ENCODE measurements at regions not wholly inside any gene's neighbourhood (a gene's known extent, or its start where the extent isn't known, plus 50 kb on each side); places are given as distances from the start of the nearest gene placed in this dataset.

DNA sequence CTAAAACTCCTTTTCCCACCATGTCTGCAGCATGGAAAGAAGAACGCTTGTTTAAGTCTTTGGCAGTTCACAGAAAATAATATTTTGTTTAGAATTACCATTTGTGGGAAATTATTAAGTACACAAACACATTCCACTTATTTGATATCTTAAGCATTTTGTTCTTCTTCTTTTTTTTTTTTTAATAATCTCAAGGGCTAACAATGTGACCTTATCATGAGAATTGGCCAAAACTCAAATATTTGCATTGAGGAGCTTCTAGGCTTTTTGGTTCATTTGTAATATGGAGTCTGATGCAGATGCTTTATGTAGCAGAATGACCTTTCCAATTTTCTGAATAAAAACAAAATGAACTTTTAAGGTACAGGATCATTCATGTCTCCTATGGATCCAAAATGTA, 555.0 kb downstream of the ZEB2 start:
- H4K20me1 ChIP-seq (ENCODE audit: low read depth, low read length) = no peaks in the 10 kb centered on the region
- H3K27me3 ChIP-seq (ENCODE audit: low read length) = no peaks in the 10 kb centered on the region
- H3K27ac ChIP-seq (ENCODE audit: low read depth, low read length) = no peak overlapping the region
- no peaks in the 10 kb centered on the region for H3K79me2 ChIP-seq (ENCODE audit: insufficient read depth, low read length)
- H3K9me3 ChIP-seq (ENCODE audit: insufficient read depth, low read length) = no peaks in the 10 kb centered on the region
- no peak overlapping the region for H3K9ac ChIP-seq (ENCODE audit: low read length)
- no peak for TF ChIP-seq EZH2phosphoT487 (conservative IDR thresholded peaks at IDR 0.05; ENCODE audit: low read length)
- no peaks in the 10 kb centered on the region for H3F3A ChIP-seq (ENCODE audit: insufficient read depth)
- no peak overlapping the region for H3K4me3 ChIP-seq (ENCODE audit: insufficient read depth, low read length, poor library complexity, severe bottlenecking)
- H3K9me2 ChIP-seq (replicated peaks; ENCODE audit: insufficient read depth, low read length) = no peaks in the 10 kb centered on the region
- H3K36me3 ChIP-seq (ENCODE audit: low read length) = no peaks in the 10 kb centered on the region
- H3K4me2 ChIP-seq (ENCODE audit: low read depth, low read length, poor library complexity, severe bottlenecking) = no peak overlapping the region
- H2AFZ ChIP-seq (ENCODE audit: low read depth, low read length, severe bottlenecking) = no peak overlapping the region

DNA sequence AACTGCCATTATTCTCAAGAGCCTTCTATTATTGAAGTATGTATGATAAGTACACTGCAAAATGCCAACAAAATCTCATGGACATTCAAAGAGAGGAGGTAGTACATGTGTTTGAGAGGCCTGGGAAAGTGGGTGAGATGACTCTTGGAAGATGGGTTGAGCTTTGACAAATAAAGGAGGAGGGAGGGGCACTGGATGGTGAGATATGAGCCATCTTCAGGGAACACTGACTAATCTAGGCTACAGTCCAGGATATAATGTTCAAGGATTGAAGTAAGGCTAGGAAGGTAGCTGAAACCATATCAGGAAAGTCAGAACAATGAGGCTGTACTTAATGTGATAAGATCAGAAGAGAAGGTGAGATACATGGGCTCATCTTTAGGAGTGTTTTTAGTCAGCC, 559.7 kb downstream of the ZEB2 start:
- no peaks in the 10 kb centered on the region for H3K9me3 ChIP-seq (ENCODE audit: insufficient read depth, low read length)
- H2AFZ ChIP-seq (ENCODE audit: low read depth, low read length, severe bottlenecking) = no peak overlapping the region
- TF ChIP-seq EZH2phosphoT487 (conservative IDR thresholded peaks at IDR 0.05; ENCODE audit: low read length) = no peak
- TF ChIP-seq, protein P1, sequence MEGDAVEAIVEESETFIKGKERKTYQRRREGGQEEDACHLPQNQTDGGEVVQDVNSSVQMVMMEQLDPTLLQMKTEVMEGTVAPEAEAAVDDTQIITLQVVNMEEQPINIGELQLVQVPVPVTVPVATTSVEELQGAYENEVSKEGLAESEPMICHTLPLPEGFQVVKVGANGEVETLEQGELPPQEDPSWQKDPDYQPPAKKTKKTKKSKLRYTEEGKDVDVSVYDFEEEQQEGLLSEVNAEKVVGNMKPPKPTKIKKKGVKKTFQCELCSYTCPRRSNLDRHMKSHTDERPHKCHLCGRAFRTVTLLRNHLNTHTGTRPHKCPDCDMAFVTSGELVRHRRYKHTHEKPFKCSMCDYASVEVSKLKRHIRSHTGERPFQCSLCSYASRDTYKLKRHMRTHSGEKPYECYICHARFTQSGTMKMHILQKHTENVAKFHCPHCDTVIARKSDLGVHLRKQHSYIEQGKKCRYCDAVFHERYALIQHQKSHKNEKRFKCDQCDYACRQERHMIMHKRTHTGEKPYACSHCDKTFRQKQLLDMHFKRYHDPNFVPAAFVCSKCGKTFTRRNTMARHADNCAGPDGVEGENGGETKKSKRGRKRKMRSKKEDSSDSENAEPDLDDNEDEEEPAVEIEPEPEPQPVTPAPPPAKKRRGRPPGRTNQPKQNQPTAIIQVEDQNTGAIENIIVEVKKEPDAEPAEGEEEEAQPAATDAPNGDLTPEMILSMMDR (IDR thresholded peaks at IDR 0.05; ENCODE audit: insufficient read depth, low read length, poor library complexity, severe bottlenecking) = no peak
- no peaks in the 10 kb centered on the region for H3K36me3 ChIP-seq (ENCODE audit: low read length)
- H3F3A ChIP-seq (ENCODE audit: insufficient read depth) = no peaks in the 10 kb centered on the region
- no peak overlapping the region for H3K4me2 ChIP-seq (ENCODE audit: low read depth, low read length, poor library complexity, severe bottlenecking)
- H3K27me3 ChIP-seq (ENCODE audit: low read length) = no peaks in the 10 kb centered on the region
- H3K9me2 ChIP-seq (replicated peaks; ENCODE audit: insufficient read depth, low read length) = no peaks in the 10 kb centered on the region
- H3K4me3 ChIP-seq (ENCODE audit: insufficient read depth, low read length, poor library complexity, severe bottlenecking) = no peak overlapping the region
- H3K79me2 ChIP-seq (ENCODE audit: insufficient read depth, low read length) = no peaks in the 10 kb centered on the region
- no peaks in the 10 kb centered on the region for H4K20me1 ChIP-seq (ENCODE audit: low read depth, low read length)
- H3K9ac ChIP-seq (ENCODE audit: low read length) = no peak overlapping the region
- H3K27ac ChIP-seq (ENCODE audit: low read depth, low read length) = no peak overlapping the region

DNA sequence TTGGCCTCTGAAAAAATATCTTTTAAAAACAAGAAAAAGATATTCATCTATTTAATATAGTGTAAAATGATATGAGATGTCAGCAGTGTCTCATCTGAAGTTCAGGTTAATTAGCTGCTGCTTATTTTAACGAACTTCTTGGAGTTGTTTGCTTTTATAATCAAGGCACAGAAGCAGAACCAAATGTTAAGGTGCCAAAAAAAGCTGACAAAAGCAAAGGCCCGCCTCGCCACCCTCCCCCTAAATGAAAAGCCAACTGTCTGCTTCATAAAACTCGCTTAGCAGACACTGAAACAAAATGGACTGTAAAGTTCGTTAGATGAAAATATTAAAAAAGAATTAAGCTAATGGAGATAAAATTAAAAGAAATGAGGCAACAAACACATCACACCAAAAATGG, 562.6 kb downstream of the ZEB2 start:
- H3K9me2 ChIP-seq (replicated peaks; ENCODE audit: insufficient read depth, low read length) = no peaks in the 10 kb centered on the region
- no peak overlapping the region for H3K4me3 ChIP-seq (ENCODE audit: insufficient read depth, low read length, poor library complexity, severe bottlenecking)
- no peak overlapping the region for H2AFZ ChIP-seq (ENCODE audit: low read depth, low read length, severe bottlenecking)
- no peaks in the 10 kb centered on the region for H3F3A ChIP-seq (ENCODE audit: insufficient read depth)
- no peaks in the 10 kb centered on the region for H3K36me3 ChIP-seq (ENCODE audit: low read length)
- no peak overlapping the region for H3K9ac ChIP-seq (ENCODE audit: low read length)
- no peaks in the 10 kb centered on the region for H3K9me3 ChIP-seq (ENCODE audit: insufficient read depth, low read length)
- no peak overlapping the region for H3K4me2 ChIP-seq (ENCODE audit: low read depth, low read length, poor library complexity, severe bottlenecking)
- H3K27me3 ChIP-seq (ENCODE audit: low read length) = no peaks in the 10 kb centered on the region
- H3K79me2 ChIP-seq (ENCODE audit: insufficient read depth, low read length) = no peaks in the 10 kb centered on the region
- TF ChIP-seq EZH2phosphoT487 (conservative IDR thresholded peaks at IDR 0.05; ENCODE audit: low read length) = no peak
- no peak overlapping the region for H3K27ac ChIP-seq (ENCODE audit: low read depth, low read length)
- no peaks in the 10 kb centered on the region for H4K20me1 ChIP-seq (ENCODE audit: low read depth, low read length)

DNA sequence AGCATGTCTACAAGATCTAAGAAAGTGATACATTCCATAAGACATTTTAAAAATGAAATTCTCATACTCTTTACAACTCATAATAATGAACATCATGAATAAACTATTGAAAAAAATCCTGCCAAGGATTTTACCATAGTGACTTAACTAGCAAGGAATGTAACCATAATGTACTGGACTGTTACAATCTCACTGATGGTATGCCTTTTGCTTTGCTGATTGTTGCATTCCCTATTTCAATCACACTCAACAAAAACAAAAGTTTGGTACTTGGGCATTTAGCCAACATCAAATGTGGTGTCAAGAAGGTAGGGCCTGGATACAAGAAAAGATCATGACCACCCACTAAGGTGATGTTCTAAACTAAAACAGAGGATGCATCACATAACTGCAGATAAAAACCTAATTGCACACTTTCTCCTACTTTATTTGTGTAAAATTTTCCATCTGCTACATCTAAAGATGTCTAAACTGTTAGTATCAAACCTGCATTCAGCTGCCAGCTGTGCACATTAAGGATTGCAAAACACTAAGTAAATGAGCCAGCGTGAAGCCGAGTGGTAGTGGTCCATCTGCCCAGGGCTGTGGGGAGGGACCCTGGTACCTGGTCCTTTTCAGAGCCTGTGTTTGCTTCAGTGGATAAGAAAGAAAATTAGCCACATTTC, 564.4 kb downstream of the ZEB2 start:
- Histone ChIP-seq H3K4me3 (ENCODE audit: insufficient read depth, low read length, poor library complexity, severe bottlenecking) (no peak overlapping the region), H3K27me3 (ENCODE audit: low read length) (no peaks in the 10 kb centered on the region), H3K9me3 (ENCODE audit: insufficient read depth, low read length) (no peaks in the 10 kb centered on the region), H2AFZ (ENCODE audit: low read depth, low read length, severe bottlenecking) (no peak overlapping the region), H3K4me2 (ENCODE audit: low read depth, low read length, poor library complexity, severe bottlenecking) (no peak overlapping the region), H3K9me2 (replicated peaks; ENCODE audit: insufficient read depth, low read length) (no peaks in the 10 kb centered on the region), H3K27ac (ENCODE audit: low read depth, low read length) (no peak overlapping the region), H4K20me1 (ENCODE audit: low read depth, low read length) (no peaks in the 10 kb centered on the region), H3K79me2 (ENCODE audit: insufficient read depth, low read length) (no peaks in the 10 kb centered on the region), H3K36me3 (ENCODE audit: low read length) (no peaks in the 10 kb centered on the region), H3F3A (ENCODE audit: insufficient read depth) (no peaks in the 10 kb centered on the region), H3K9ac (ENCODE audit: low read length) (no peak overlapping the region)
- TF ChIP-seq, protein P1 (IDR thresholded peaks at IDR 0.05; ENCODE audit: insufficient read depth, low read length, poor library complexity, severe bottlenecking) = no peak
- no peak for TF ChIP-seq EZH2phosphoT487 (conservative IDR thresholded peaks at IDR 0.05; ENCODE audit: low read length)

All from SU-DHL-6 (cell line).